ENCODE measurements at regions not wholly inside any gene's neighbourhood (a gene's known extent, or its start where the extent isn't known, plus 50 kb on each side); places are given as distances from the start of the nearest gene placed in this dataset.

- no peaks in the 10 kb centered on the region for H3K9me3 ChIP-seq
- no peaks in the 10 kb centered on the region for H3K27me3 ChIP-seq
- 75 to 90% methylated on average over 1 of the region's 1 CpG for WGBS, 2 donors (ENCODE audit: low coverage in 1 of 2)
- TF ChIP-seq POLR2A (IDR thresholded peaks at IDR 0.05) (no peak), CTCF (IDR thresholded peaks at IDR 0.05) (no peak), EP300 (IDR thresholded peaks at IDR 0.05; ENCODE audit: low read depth) (no peak), POLR2AphosphoS5 (IDR thresholded peaks at IDR 0.05) (no peak)
- H3K27ac ChIP-seq, result no peak overlapping the region
- no peak for DNase-seq
- in situ Hi-C loops (cut with MboI; ENCODE audit: low pct_ligation_motif_present in 1 of 4, low pct_unique_long_range_greater_than_20kb in 1 of 4, low sequenced_read_pairs in 3 of 4) (no loop called here), intact Hi-C loops (cut with DNase I; ENCODE audit: low total_unique reads) (no loop called here)
- no peak overlapping the region for H3K4me3 ChIP-seq
- H3K4me1 ChIP-seq, result no peaks in the 10 kb centered on the region
- no peaks in the 10 kb centered on the region for H3K36me3 ChIP-seq
Measured at GRCh38 chr5:126248611-126249010, 174.6 kb upstream of the GRAMD2B start.

GRCh38 chr5:126251024-126251423 lies 172.2 kb upstream of the GRAMD2B start:
- intact Hi-C loops (cut with DNase I; ENCODE audit: low total_unique reads) (no loop called here), in situ Hi-C loops (cut with MboI; ENCODE audit: low pct_ligation_motif_present in 1 of 4, low pct_unique_long_range_greater_than_20kb in 1 of 4, low sequenced_read_pairs in 3 of 4) (no loop called here)
- Histone ChIP-seq H3K9me3 (no peaks in the 10 kb centered on the region), H3K36me3 (no peaks in the 10 kb centered on the region), H3K27me3 (no peaks in the 10 kb centered on the region), H3K27ac (no peak overlapping the region), H3K4me3 (no peak overlapping the region), H3K4me1 (no peaks in the 10 kb centered on the region)
- no peak for TF ChIP-seq CTCF (IDR thresholded peaks at IDR 0.05)
- TF ChIP-seq POLR2A (IDR thresholded peaks at IDR 0.05), result no peak
- TF ChIP-seq POLR2AphosphoS5 (IDR thresholded peaks at IDR 0.05), result no peak
- TF ChIP-seq EP300 (IDR thresholded peaks at IDR 0.05; ENCODE audit: low read depth), result no peak
- WGBS, 2 donors (ENCODE audit: low coverage in 1 of 2), result 94 to 95% methylated on average over 3 of the region's 3 CpGs
- DNase-seq, result no peak

GRCh38 chr5:126253406-126253805 lies 169.8 kb upstream of the GRAMD2B start:
- no peak for DNase-seq
- H3K4me1 ChIP-seq, result no peaks in the 10 kb centered on the region
- H3K27me3 ChIP-seq, result no peaks in the 10 kb centered on the region
- intact Hi-C loops (cut with DNase I; ENCODE audit: low total_unique reads), result no loop called here
- TF ChIP-seq POLR2AphosphoS5 (IDR thresholded peaks at IDR 0.05) (no peak), POLR2A (IDR thresholded peaks at IDR 0.05) (no peak), EP300 (IDR thresholded peaks at IDR 0.05; ENCODE audit: low read depth) (no peak), CTCF (IDR thresholded peaks at IDR 0.05) (no peak)
- in situ Hi-C loops (cut with MboI; ENCODE audit: low pct_ligation_motif_present in 1 of 4, low pct_unique_long_range_greater_than_20kb in 1 of 4, low sequenced_read_pairs in 3 of 4), result no loop called here
- no peak overlapping the region for H3K4me3 ChIP-seq
- no peak overlapping the region for H3K27ac ChIP-seq
- WGBS, 2 donors (ENCODE audit: low coverage in 1 of 2), result 57 to 79% methylated on average over 1 of the region's 1 CpG
- no peaks in the 10 kb centered on the region for H3K36me3 ChIP-seq
- H3K9me3 ChIP-seq, result no peaks in the 10 kb centered on the region

GRCh38 chr5:126263591-126264184 lies 159.5 kb upstream of the GRAMD2B start:
- in situ Hi-C loops (cut with MboI; ENCODE audit: low pct_ligation_motif_present in 1 of 4, low pct_unique_long_range_greater_than_20kb in 1 of 4, low sequenced_read_pairs in 3 of 4) (no loop called here), intact Hi-C loops (cut with DNase I; ENCODE audit: low total_unique reads) (no loop called here)
- Histone ChIP-seq H3K27ac (no peak overlapping the region), H3K27me3 (no peaks in the 10 kb centered on the region), H3K4me1 (peaks cover 0 to 8% (median 0%) of the 10 kb centered on the region in 4 donors), H3K9me3 (peaks cover 0 to 4% of the 10 kb centered on the region in 2 donors), H3K4me3 (no peak overlapping the region), H3K36me3 (no peaks in the 10 kb centered on the region)
- DNase-seq, result no peak
- TF ChIP-seq POLR2A (IDR thresholded peaks at IDR 0.05), result no peak
- TF ChIP-seq CTCF (IDR thresholded peaks at IDR 0.05), result no peak
- TF ChIP-seq EP300 (IDR thresholded peaks at IDR 0.05; ENCODE audit: low read depth), result no peak
- no peak for TF ChIP-seq POLR2AphosphoS5 (IDR thresholded peaks at IDR 0.05)
- 74 to 78% methylated on average over 5 to 6 of the region's 6 CpGs for WGBS, 2 donors (ENCODE audit: low coverage in 1 of 2)
